Endodermal cell (in vitro differentiated cells): ENCODE measurements at regions not wholly inside any gene's neighbourhood (a gene's known extent, or its start where the extent isn't known, plus 50 kb on each side); places are given as distances from the start of the nearest gene placed in this dataset.

ENCODE experiments used
- DNase-seq: peaks from one replicate; pipeline ENCODE4 v3.0.0-alpha.2; 2017
- H3K27ac ChIP-seq: 2 replicates; pipeline ENCODE4 v1.5.1; 2013; ENCODE audit warnings: mild to moderate bottlenecking, low read depth, low read length, moderate library complexity
- H3K27me3 ChIP-seq: 2 replicates; pipeline ENCODE4 v1.6.1; 2013; ENCODE audit warnings: mild to moderate bottlenecking, low read length, moderate library complexity; ENCODE audit not compliant: insufficient read depth, control insufficient read depth, poor library complexity, severe bottlenecking
- H3K36me3 ChIP-seq: 2 replicates; pipeline ENCODE4 v1.7.0; 2013; ENCODE audit warnings: mild to moderate bottlenecking, low read length, moderate library complexity; ENCODE audit not compliant: control insufficient read depth, insufficient read depth
- H3K4me1 ChIP-seq: one replicate; pipeline ENCODE4 v1.7.0; 2013; ENCODE audit warnings: low read length; ENCODE audit not compliant: control insufficient read depth, insufficient read depth
- H3K4me3 ChIP-seq: 2 replicates; pipeline ENCODE4 v1.5.1; 2013; ENCODE audit warnings: mild to moderate bottlenecking, low read length, moderate library complexity
- H3K9ac ChIP-seq: 2 replicates; pipeline ENCODE4 v1.6.1; 2013; ENCODE audit warnings: mild to moderate bottlenecking, low read length, moderate library complexity; ENCODE audit not compliant: poor library complexity, severe bottlenecking; ENCODE audit errors: extremely low read depth
- H3K9me3 ChIP-seq: 2 replicates; pipeline ENCODE4 v1.6.1; 2013; ENCODE audit warnings: mild to moderate bottlenecking, low read length, moderate library complexity; ENCODE audit not compliant: control insufficient read depth
- H3K27ac Mint-ChIP-seq: 2 replicates; pipeline ENCODE4 v1.8.0; 2020; ENCODE audit warnings: mixed read lengths
- H3K27me3 Mint-ChIP-seq: 2 replicates; pipeline ENCODE4 v1.8.0; 2021; ENCODE audit warnings: mild to moderate bottlenecking, mixed read lengths; ENCODE audit not compliant: insufficient read depth
- H3K36me3 Mint-ChIP-seq: 2 replicates; pipeline ENCODE4 v1.8.0; 2020; ENCODE audit warnings: low read depth, mixed read lengths
- H3K4me1 Mint-ChIP-seq: 2 replicates; pipeline ENCODE4 v1.8.0; 2020; ENCODE audit warnings: mixed read lengths
- H3K4me3 Mint-ChIP-seq: 2 replicates; pipeline ENCODE4 v1.8.0; 2020; ENCODE audit warnings: mild to moderate bottlenecking, moderate library complexity, mixed read lengths
- H3K9me3 Mint-ChIP-seq: 2 replicates; pipeline ENCODE4 v1.8.0; 2020; ENCODE audit warnings: mild to moderate bottlenecking, mixed read lengths
- CTCF ChIP-seq: fragments of 200-600 bp; sonication (generic); conservative IDR thresholded peaks from 2 replicates; pipeline ENCODE4 v1.5.0; 2021; ENCODE audit warnings: antibody characterized with exemption, mild to moderate bottlenecking
- WGBS, 2 experiments: methylation state at CpG; one replicate each; pipeline versions ENCODE4 v1.1.5 to v1.1.7; 2013; ENCODE audit warnings: missing lambda C conversion rate in 2 of 2, mixed read lengths in 1 of 2; ENCODE audit not compliant: insufficient coverage in 1 of 2, insufficient read length in 1 of 2; 5-methylcytosine and 5-hydroxymethylcytosine counted together

- Mint-ChIP-seq H3K4me3 (no peak overlapping the region), H3K27me3 (no peaks in the 10 kb centered on the region), H3K27ac (no peak overlapping the region), H3K36me3 (no peaks in the 10 kb centered on the region), H3K4me1 (no peaks in the 10 kb centered on the region), H3K9me3 (peaks cover 25% of the 10 kb centered on the region)
- H3K9ac ChIP-seq, result no peak overlapping the region
- H3K9me3 ChIP-seq, result peaks cover 25% of the 10 kb centered on the region
- H3K4me3 ChIP-seq, result no peak overlapping the region
- no peak for DNase-seq
- H3K27ac ChIP-seq, result no peak overlapping the region
- no peak for TF ChIP-seq CTCF
- H3K4me1 ChIP-seq, result no peaks in the 10 kb centered on the region
- no peaks in the 10 kb centered on the region for H3K36me3 ChIP-seq
- H3K27me3 ChIP-seq, result no peaks in the 10 kb centered on the region
Measured at GRCh38 chr1:240019524-240019923, 72.2 kb upstream of the FMN2 start.

GRCh38 chr1:240020871-240021270, 70.8 kb upstream of the FMN2 start:
- DNase-seq, result no peak
- TF ChIP-seq CTCF, result no peak
- 93% methylated on average over 3 of the region's 3 CpGs; no CpG with 5 or more reads in 1 of the 2 experiments for WGBS, 2 experiments

GRCh38 chr1:240021709-240022108, 70.0 kb upstream of the FMN2 start:
- Histone ChIP-seq H3K27ac (no peak overlapping the region), H3K9ac (no peak overlapping the region), H3K4me3 (no peak overlapping the region), H3K9me3 (peaks cover 25% of the 10 kb centered on the region), H3K36me3 (no peaks in the 10 kb centered on the region), H3K4me1 (no peaks in the 10 kb centered on the region), H3K27me3 (no peaks in the 10 kb centered on the region)
- no peaks in the 10 kb centered on the region for H3K4me1 Mint-ChIP-seq
- no peak overlapping the region for H3K27ac Mint-ChIP-seq
- H3K36me3 Mint-ChIP-seq, result no peaks in the 10 kb centered on the region
- H3K27me3 Mint-ChIP-seq, result no peaks in the 10 kb centered on the region
- no peak for DNase-seq
- TF ChIP-seq CTCF, result no peak
- peaks cover 25% of the 10 kb centered on the region for H3K9me3 Mint-ChIP-seq
- no peak overlapping the region for H3K4me3 Mint-ChIP-seq
- WGBS, 2 experiments, result 77 to 94% methylated on average over 2 to 3 of the region's 3 CpGs

More at GRCh38 chr1:240020871-240021270, 70.8 kb upstream of the FMN2 start:
- no peaks in the 10 kb centered on the region for H3K36me3 ChIP-seq
- Mint-ChIP-seq H3K27ac (no peak overlapping the region), H3K9me3 (peaks cover 25% of the 10 kb centered on the region), H3K27me3 (no peaks in the 10 kb centered on the region), H3K4me1 (no peaks in the 10 kb centered on the region), H3K4me3 (no peak overlapping the region), H3K36me3 (no peaks in the 10 kb centered on the region)
- no peak overlapping the region for H3K27ac ChIP-seq
- H3K4me1 ChIP-seq, result no peaks in the 10 kb centered on the region
- no peak overlapping the region for H3K4me3 ChIP-seq
- H3K9me3 ChIP-seq, result peaks cover 25% of the 10 kb centered on the region
- H3K9ac ChIP-seq, result no peak overlapping the region
- H3K27me3 ChIP-seq, result no peaks in the 10 kb centered on the region
